ENCODE measurements at regions not wholly inside any gene's neighbourhood (a gene's known extent, or its start where the extent isn't known, plus 50 kb on each side); places are given as distances from the start of the nearest gene placed in this dataset.

DNA sequence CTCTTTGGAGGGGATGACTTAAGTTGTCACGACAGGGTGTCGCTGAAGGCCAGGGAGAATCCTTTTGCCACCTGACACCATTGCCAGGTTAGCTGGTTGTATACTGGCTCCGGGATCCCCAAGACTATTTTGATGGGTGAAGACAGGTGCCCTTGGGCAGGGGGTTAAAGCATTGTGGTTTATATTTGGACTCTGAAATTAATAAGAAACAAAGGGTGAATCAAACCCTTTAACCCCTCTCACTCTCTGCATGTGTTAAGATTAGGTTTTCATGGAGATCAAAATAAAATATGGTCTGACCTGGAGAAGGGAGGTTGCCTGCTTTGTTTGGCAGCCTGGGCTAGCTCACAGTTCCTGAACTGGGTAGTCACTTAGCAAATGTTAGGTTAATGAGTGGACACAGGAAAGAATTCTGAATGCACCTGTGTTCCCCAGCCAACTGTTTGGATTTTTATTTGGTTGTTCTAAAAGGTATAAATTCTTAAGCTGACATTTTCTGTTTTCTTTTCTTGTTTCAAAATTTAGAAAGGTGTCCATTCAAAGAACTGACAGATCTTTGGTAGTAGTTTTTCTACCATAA, 301.7 kb downstream of the KCNS3 start:
- H4K20me1 ChIP-seq (replicated peaks in 1 of 2; ENCODE audit: control insufficient read depth in 1 of 2, insufficient read depth in 2 of 2, low read length in 2 of 2): no peaks in the 10 kb centered on the region
- no peak for DNase-seq (ENCODE audit: low read depth in 1 of 2, low spot score in 2 of 2)
- no peak overlapping the region for H3K27ac ChIP-seq (ENCODE audit: low read depth, low read length)
- H2BK15ac ChIP-seq (ENCODE audit: low read length): no peak overlapping the region
- no peak overlapping the region for H3K14ac ChIP-seq (ENCODE audit: insufficient read length)
- no peak overlapping the region for H2BK20ac ChIP-seq (ENCODE audit: low read length)
- no peak overlapping the region for H3K4ac ChIP-seq (replicated peaks; ENCODE audit: insufficient read length, low read depth, low read length)
- H3K79me2 ChIP-seq (ENCODE audit: control insufficient read depth in 1 of 2, insufficient read depth in 2 of 2, low read length in 2 of 2): no peaks in the 10 kb centered on the region
- no peak overlapping the region for H3K4me2 ChIP-seq (ENCODE audit: insufficient read depth in 1 of 2, low read depth in 2 of 2, low read length in 2 of 2)
- H2BK12ac ChIP-seq (ENCODE audit: low read depth, low read length): no peak overlapping the region
- H3K23me2 ChIP-seq (ENCODE audit: low read depth, low read length): no peaks in the 10 kb centered on the region
- no peak for FAIRE-seq
- CTCF ChIA-PET (ENCODE audit: partially characterized antibody): interaction anchor here (0.6 to 2.1 kb wide), 19 partner anchors 8 to 560 kb away, joined by 3 to 15 read pairs (median 4); no protein-coding TSS in a partner anchor
- H4K5ac ChIP-seq (ENCODE audit: insufficient read length, low read depth, low read length): no peak overlapping the region
- H2AK5ac ChIP-seq (ENCODE audit: low read depth, low read length): no peak overlapping the region
- POLR2A ChIA-PET (ENCODE audit: partially characterized antibody): no interaction called here
- H3K56ac ChIP-seq (replicated peaks; ENCODE audit: insufficient read length, low read depth, low read length): no peak overlapping the region
- no peaks in the 10 kb centered on the region for H3K4me1 ChIP-seq (replicated peaks in 1 of 4; ENCODE audit: control insufficient read depth in 3 of 4, insufficient read depth in 4 of 4, low read length in 3 of 4)
- H3K23ac ChIP-seq (ENCODE audit: insufficient read length): no peak overlapping the region
- no peaks in the 10 kb centered on the region for H3K27me3 ChIP-seq (replicated peaks in 1 of 4; ENCODE audit: control insufficient read depth in 3 of 4, extremely low read depth in 1 of 4, insufficient read depth in 3 of 4, low read length in 3 of 4)
- H3K9me3 ChIP-seq (ENCODE audit: insufficient read depth in 2 of 2, low read depth in 1 of 2, low read length in 1 of 2): no peaks in the 10 kb centered on the region
- H4K91ac ChIP-seq (replicated peaks; ENCODE audit: insufficient read length, low read length): no peak overlapping the region
- no peaks in the 10 kb centered on the region for H3K36me3 ChIP-seq (ENCODE audit: control insufficient read depth in 2 of 4, insufficient read depth in 4 of 4, low read length in 3 of 4)
- H3K79me1 ChIP-seq (ENCODE audit: low read depth, low read length): no peaks in the 10 kb centered on the region
- H3K18ac ChIP-seq (ENCODE audit: extremely low read depth, low read length): no peak overlapping the region
- H3K9ac ChIP-seq (replicated peaks in 1 of 4; ENCODE audit: extremely low read depth in 1 of 4, low read depth in 3 of 4, low read length in 3 of 4): no peak overlapping the region
- 82% methylated on average over 3 of the region's 3 CpGs; no CpG with 5 or more reads in 1 of the 2 experiments for WGBS, 2 experiments (ENCODE audit: extremely low coverage in 1 of 2, insufficient coverage in 1 of 2, insufficient read length in 1 of 2, insufficient replicate concordance in 2 of 2, low coverage in 1 of 2, low lambda C conversion rate in 2 of 2, missing lambda C conversion rate in 1 of 2)
- no peak overlapping the region for H2AFZ ChIP-seq (ENCODE audit: low read length)
- H3K4me3 ChIP-seq (ENCODE audit: extremely low read depth in 1 of 4, insufficient read depth in 2 of 4, low read depth in 3 of 4, low read length in 4 of 4): no peak overlapping the region
- no peak overlapping the region for H4K8ac ChIP-seq (ENCODE audit: extremely low read depth, insufficient read depth, low read length)
- no peak overlapping the region for H2BK5ac ChIP-seq (ENCODE audit: low read depth, low read length)
- no peak overlapping the region for H2BK120ac ChIP-seq (replicated peaks; ENCODE audit: low read depth, low read length)
- no peak for TF ChIP-seq SP4 (IDR thresholded peaks at IDR 0.05; ENCODE audit: low read length)
- TF ChIP-seq YY1 (IDR thresholded peaks at IDR 0.05; ENCODE audit: low read depth, low read length): no peak
- no peak for TF ChIP-seq PHF8 (conservative IDR thresholded peaks at IDR 0.05; ENCODE audit: low read depth, low read length)
- no peak for TF ChIP-seq CTBP2 (IDR thresholded peaks at IDR 0.05; ENCODE audit: borderline replicate concordance, insufficient read depth, insufficient read length, low read length)
- TF ChIP-seq SUZ12 (IDR thresholded peaks at IDR 0.05; ENCODE audit: low read length): no peak
- no peak for TF ChIP-seq TAF1 (IDR thresholded peaks at IDR 0.05; ENCODE audit: low read depth, low read length)
- no peak for TF ChIP-seq GABPA (IDR thresholded peaks at IDR 0.05; ENCODE audit: borderline replicate concordance, insufficient read depth, low read length)
- no peak for TF ChIP-seq CEBPB (IDR thresholded peaks at IDR 0.05; ENCODE audit: low read depth, low read length)
- no peak for TF ChIP-seq POU5F1 (IDR thresholded peaks at IDR 0.05; ENCODE audit: low read depth, low read length)
- TF ChIP-seq RAD21 (IDR thresholded peaks at IDR 0.05 in 1 of 2, conservative IDR thresholded peaks at IDR 0.05 in 1 of 2; ENCODE audit: low read depth in 2 of 2, low read length in 2 of 2): no peak
- TF ChIP-seq EZH2 (IDR thresholded peaks at IDR 0.05; ENCODE audit: low read depth, low read length, severe bottlenecking): no peak
- TF ChIP-seq SIX5 (IDR thresholded peaks at IDR 0.05; ENCODE audit: low read depth, low read length): no peak
- TF ChIP-seq BRCA1 (IDR thresholded peaks at IDR 0.05; ENCODE audit: low read depth, low read length): no peak
- no peak for TF ChIP-seq EP300 (IDR thresholded peaks at IDR 0.05; ENCODE audit: borderline replicate concordance in 1 of 2, low read depth in 2 of 2, low read length in 2 of 2)
